Adrenal gland (tissue), 5 donors: ENCODE measurements at regions not wholly inside any gene's neighbourhood (a gene's known extent, or its start where the extent isn't known, plus 50 kb on each side); places are given as distances from the start of the nearest gene placed in this dataset.
A peak's percentile ranks its signal among the peaks of the same experiment; 100 is the strongest.

Source experiments
- CTCF ChIP-seq, 6 experiments: fragments of 450-650 bp in 4 of 6; fragments of 200-600 bp in 2 of 6; sonication (generic) in 1 of 6; IDR thresholded peaks; 1 replicate in 5 of 6; 2 replicates in 1 of 6; pipeline versions ENCODE4 v1.5.1 to v1.8.0; 2016 to 2021; ENCODE audit warnings: antibody characterized with exemption in 6 of 6, mild to moderate bottlenecking in 2 of 6, moderate library complexity in 1 of 6
- POLR2A ChIP-seq, 2 donors: fragments of 450-650 bp; IDR thresholded peaks; one replicate each; pipeline ENCODE4 v1.6.1; 2017; ENCODE audit warnings: antibody characterized with exemption in 2 of 2, mild to moderate bottlenecking in 2 of 2, moderate library complexity in 1 of 2
- donor health status: DM: no; HTN: no; CAD: no.

- peak in 3 of 6 experiments; percentile 15 to 38 (median 24) for TF ChIP-seq CTCF (IDR thresholded peaks at IDR 0.05)
- no peak for TF ChIP-seq POLR2A (IDR thresholded peaks at IDR 0.05)
Measured at GRCh38 chrX:26918631-26919030, 544.5 kb downstream of the PPP4R3C start.
